HG02852 (cell line): ENCODE measurements at regions not wholly inside any gene's neighbourhood (a gene's known extent, or its start where the extent isn't known, plus 50 kb on each side); places are given as distances from the start of the nearest gene placed in this dataset.

Experiments
- ATAC-seq: cut with Tn5 transposase; IDR thresholded peaks from one replicate; pipeline ENCODE4 v1.9.1; 2021; ENCODE audit warnings: mild to moderate bottlenecking, moderate library complexity; ENCODE audit not compliant: unreplicated experiment

- no peak for ATAC-seq
These were observed 294.2 kb upstream of the SALL1 start for GRCh38 chr16:51445250-51445649.

GRCh38 chr16:51443934-51444333 is 292.9 kb upstream of the SALL1 start:
- ATAC-seq = no peak

- ATAC-seq = no peak
These were observed 291.2 kb upstream of the SALL1 start for GRCh38 chr16:51442141-51442870.

GRCh38 chr16:51440131-51440889 is 289.2 kb upstream of the SALL1 start:
- ATAC-seq = no peak

GRCh38 chr16:51439271-51439670 is 288.2 kb upstream of the SALL1 start:
- ATAC-seq = no peak

- no peak for ATAC-seq
These were observed 285.7 kb upstream of the SALL1 start for GRCh38 chr16:51436742-51437141.

- no peak for ATAC-seq
These were observed 283.6 kb upstream of the SALL1 start for GRCh38 chr16:51434567-51435198.

- ATAC-seq = no peak
These were observed 282.5 kb upstream of the SALL1 start for GRCh38 chr16:51433599-51433998.

GRCh38 chr16:51431517-51432241 is 280.6 kb upstream of the SALL1 start:
- no peak for ATAC-seq

GRCh38 chr16:51430716-51431369 is 279.8 kb upstream of the SALL1 start:
- ATAC-seq = no peak

- ATAC-seq = no peak
These were observed 278.0 kb upstream of the SALL1 start for GRCh38 chr16:51429041-51429440.

GRCh38 chr16:51427085-51427484 is 276.0 kb upstream of the SALL1 start:
- ATAC-seq = no peak

GRCh38 chr16:51426276-51426675 is 275.2 kb upstream of the SALL1 start:
- no peak for ATAC-seq

- ATAC-seq = no peak
These were observed 269.2 kb upstream of the SALL1 start for GRCh38 chr16:51420247-51420646.

GRCh38 chr16:51419768-51420167 is 268.7 kb upstream of the SALL1 start:
- no peak for ATAC-seq

- ATAC-seq = no peak
These were observed 267.2 kb upstream of the SALL1 start for GRCh38 chr16:51418258-51418657.

- ATAC-seq = no peak
These were observed 265.9 kb upstream of the SALL1 start for GRCh38 chr16:51416926-51417325.

- ATAC-seq = no peak
These were observed 259.1 kb upstream of the SALL1 start for GRCh38 chr16:51410125-51410524.

GRCh38 chr16:51409001-51409675 is 258.1 kb upstream of the SALL1 start:
- no peak for ATAC-seq

GRCh38 chr16:51408357-51408756 is 257.3 kb upstream of the SALL1 start:
- ATAC-seq = no peak
